IMR-90 (cell line): ENCODE measurements at regions not wholly inside any gene's neighbourhood (a gene's known extent, or its start where the extent isn't known, plus 50 kb on each side); places are given as distances from the start of the nearest gene placed in this dataset.

Source experiments
- ATAC-seq: fragments of 200-7000 bp; cut with Tn5 transposase; 2 replicates; pipeline ENCODE4 v1.9.1; 2020; ENCODE audit warnings: low read depth, mild to moderate bottlenecking, moderate library complexity
- BruUV-seq: library from RNA; stranded (reverse); fragments of 400-500 nt; replicated peaks from 2 replicates; lab custom pipeline; 2021; lab: Mats Ljungman, UMichigan
- CTCF ChIA-PET: fragments of 300-600 bp; formaldehyde crosslinking; extraction: SDS; loops from one replicate; lab custom pipeline; 2021; ENCODE audit warnings: antibody characterized with exemption; lab: Yijun Ruan, JAX
- POLR2A ChIA-PET: fragments of 300-600 bp; sonication (Branson Sonifier 250); formaldehyde crosslinking; loops from one replicate; lab custom pipeline; 2022; ENCODE audit warnings: antibody characterized with exemption; ENCODE audit not compliant: unreplicated experiment; lab: Charles Lee
- DNase-seq: peaks from one replicate; pipeline ENCODE4 v3.0.0; 2013
- H2AFZ ChIP-seq: replicated peaks from 2 replicates; pipeline ENCODE3; 2013; ENCODE audit warnings: low read length, mild to moderate bottlenecking; ENCODE audit not compliant: poor library complexity
- H2AK5ac ChIP-seq: 2 replicates; pipeline ENCODE4 v1.6.1; 2013; ENCODE audit warnings: low read depth, low read length, inconsistent platforms
- H2AK9ac ChIP-seq: replicated peaks from 2 replicates; pipeline ENCODE3; 2013; ENCODE audit warnings: mild to moderate bottlenecking, low read depth, low read length, moderate library complexity; ENCODE audit not compliant: poor library complexity
- H2BK120ac ChIP-seq: 2 replicates; pipeline ENCODE4 v1.6.1; 2013; ENCODE audit warnings: low read depth, low read length, inconsistent platforms
- H2BK15ac ChIP-seq: 3 replicates; pipeline ENCODE4 v1.6.1; 2013; ENCODE audit warnings: low read depth, low read length, inconsistent platforms
- H2BK20ac ChIP-seq: 2 replicates; pipeline ENCODE4 v1.6.1; 2013; ENCODE audit warnings: low read depth, mild to moderate bottlenecking, inconsistent platforms, low read length, moderate library complexity
- H2BK5ac ChIP-seq: 2 replicates; pipeline ENCODE4 v1.6.1; 2013; ENCODE audit warnings: mild to moderate bottlenecking, low read depth, low read length, inconsistent platforms; ENCODE audit not compliant: poor library complexity, severe bottlenecking
- H3K14ac ChIP-seq: replicated peaks from 2 replicates; pipeline ENCODE4 v1.6.1; 2013; ENCODE audit warnings: low read depth, low read length, inconsistent platforms
- H3K18ac ChIP-seq: 2 replicates; pipeline ENCODE4 v1.6.1; 2013; ENCODE audit warnings: low read depth, low read length, control low read depth
- H3K23ac ChIP-seq: 2 replicates; pipeline ENCODE4 v1.6.1; 2013; ENCODE audit warnings: low read depth, low read length, inconsistent platforms
- H3K27ac ChIP-seq: 2 replicates; pipeline ENCODE4 v1.5.1; 2013; ENCODE audit warnings: mild to moderate bottlenecking, control low read depth, low read length; ENCODE audit not compliant: insufficient read depth
- H3K27me3 ChIP-seq: 2 replicates; pipeline ENCODE4 v1.6.1; 2013; ENCODE audit warnings: low read length; ENCODE audit not compliant: control insufficient read depth, insufficient read depth
- H3K36me3 ChIP-seq: 2 replicates; pipeline ENCODE4 v1.6.1; 2013; ENCODE audit warnings: low read length, mixed read lengths; ENCODE audit not compliant: control insufficient read depth, insufficient read depth
- H3K4ac ChIP-seq: 2 replicates; pipeline ENCODE4 v1.6.1; 2013; ENCODE audit warnings: low read depth, low read length, inconsistent platforms
- H3K4me1 ChIP-seq: 2 replicates; pipeline ENCODE4 v1.6.1; 2013; ENCODE audit warnings: low read length, mixed read lengths; ENCODE audit not compliant: control insufficient read depth, insufficient read depth
- H3K4me2 ChIP-seq: 2 replicates; pipeline ENCODE4 v1.6.1; 2013; ENCODE audit warnings: low read depth, mild to moderate bottlenecking, control low read depth, low read length, moderate library complexity
- H3K4me3 ChIP-seq: 2 replicates; pipeline ENCODE4 v1.5.1; 2013; ENCODE audit warnings: low read depth, mild to moderate bottlenecking, control low read depth, low read length, moderate library complexity; ENCODE audit not compliant: insufficient read depth
- H3K56ac ChIP-seq: 2 replicates; pipeline ENCODE4 v1.6.1; 2013; ENCODE audit warnings: low read length, inconsistent platforms; ENCODE audit not compliant: insufficient read depth; ENCODE audit errors: extremely low read depth
- H3K79me1 ChIP-seq, 2 experiments: 2 replicates each; pipeline ENCODE4 v1.6.1; 2013; ENCODE audit warnings: low read length in 2 of 2, inconsistent platforms in 1 of 2, low read depth in 1 of 2
- H3K9ac ChIP-seq: 2 replicates; pipeline ENCODE4 v1.6.1; 2013; ENCODE audit warnings: low read depth, low read length, control low read depth
- H3K9me1 ChIP-seq: 2 replicates; pipeline ENCODE4 v1.6.1; 2013; ENCODE audit warnings: low read length, inconsistent platforms; ENCODE audit not compliant: insufficient read depth
- H3K9me3 ChIP-seq: 2 replicates; pipeline ENCODE4 v1.6.1; 2013; ENCODE audit warnings: low read length; ENCODE audit not compliant: control insufficient read depth, insufficient read depth
- H4K20me1 ChIP-seq: 2 replicates; pipeline ENCODE4 v1.6.1; 2013; ENCODE audit warnings: low read length, inconsistent platforms; ENCODE audit not compliant: insufficient read depth
- H4K5ac ChIP-seq: 2 replicates; pipeline ENCODE4 v1.6.1; 2013; ENCODE audit warnings: mild to moderate bottlenecking, low read depth, low read length, control low read depth
- H4K8ac ChIP-seq, 2 experiments: 2 replicates each; pipeline ENCODE4 v1.6.1; 2013; ENCODE audit warnings: low read depth in 2 of 2, low read length in 2 of 2, control low read depth in 1 of 2, inconsistent platforms in 1 of 2
- H4K91ac ChIP-seq: 2 replicates; pipeline ENCODE4 v1.6.1; 2013; ENCODE audit warnings: low read depth, low read length, inconsistent platforms; ENCODE audit not compliant: insufficient read depth
- BHLHE40 ChIP-seq: fragments of 150-350 bp; IDR thresholded peaks from 2 replicates; pipeline ENCODE4 v1.6.1; 2016; ENCODE audit warnings: mild to moderate bottlenecking, low read depth, low read length
- CEBPB ChIP-seq: IDR thresholded peaks from 2 replicates; pipeline ENCODE4 v1.6.1; 2012; ENCODE audit warnings: low read depth, low read length, improper control_type of control experiment
- CHD1 ChIP-seq: IDR thresholded peaks from 2 replicates; pipeline ENCODE4 v1.6.1; 2012; ENCODE audit warnings: low read depth, low read length, improper control_type of control experiment
- FOS ChIP-seq: fragments of 150-350 bp; IDR thresholded peaks from 2 replicates; pipeline ENCODE4 v1.6.1; 2016; ENCODE audit warnings: low read depth, low read length
- MAFK ChIP-seq: IDR thresholded peaks from 2 replicates; pipeline ENCODE4 v1.6.1; 2012; ENCODE audit warnings: low read depth, low read length, improper control_type of control experiment
- MAZ ChIP-seq: IDR thresholded peaks from 2 replicates; pipeline ENCODE4 v1.6.1; 2012; ENCODE audit warnings: low read depth, mild to moderate bottlenecking, low read length, improper control_type of control experiment, moderate library complexity, borderline replicate concordance
- MXI1 ChIP-seq: IDR thresholded peaks from 2 replicates; pipeline ENCODE4 v1.6.1; 2012; ENCODE audit warnings: low read depth, mild to moderate bottlenecking, low read length, moderate library complexity, borderline replicate concordance
- NFE2L2 ChIP-seq: fragments of 150-350 bp; IDR thresholded peaks from 2 replicates; pipeline ENCODE4 v1.6.1; 2016; ENCODE audit warnings: low read depth, mild to moderate bottlenecking, low read length
- POLR2A ChIP-seq: IDR thresholded peaks from 2 replicates; pipeline ENCODE4 v1.6.1; 2012; ENCODE audit warnings: mild to moderate bottlenecking, low read depth, low read length
- RAD21 ChIP-seq: IDR thresholded peaks from 2 replicates; pipeline ENCODE4 v1.6.1; 2012; ENCODE audit warnings: low read length, improper control_type of control experiment
- RCOR1 ChIP-seq: IDR thresholded peaks from 2 replicates; pipeline ENCODE4 v1.6.1; 2012; ENCODE audit warnings: mild to moderate bottlenecking, low read length, improper control_type of control experiment; ENCODE audit not compliant: insufficient replicate concordance
- RFX5 ChIP-seq: IDR thresholded peaks from 2 replicates; pipeline ENCODE4 v1.8.0; 2012; ENCODE audit warnings: low read depth, mild to moderate bottlenecking, low read length, moderate library complexity
- SMC3 ChIP-seq: fragments of 150-350 bp; IDR thresholded peaks from 2 replicates; pipeline ENCODE4 v1.6.1; 2016; ENCODE audit warnings: low read depth, mild to moderate bottlenecking, antibody characterized with exemption, low read length, moderate library complexity
- WGBS, 2 experiments: methylation state at CpG; one replicate each; pipeline versions ENCODE4 v1.1.5 to v1.1.7; 2013; ENCODE audit warnings: missing lambda C conversion rate in 2 of 2; ENCODE audit not compliant: insufficient read length in 1 of 2; ENCODE audit errors: extremely low coverage in 2 of 2; 5-methylcytosine and 5-hydroxymethylcytosine counted together
- dilution Hi-C: fragments of 300-500 bp; cut with HindIII; formaldehyde crosslinking; loops from one replicate; pipeline ENCODE4 v1.14.3; 2018; ENCODE audit warnings: low sequenced_read_pairs; ENCODE audit not compliant: unreplicated experiment
- in situ Hi-C: fragments of 300-500 bp; cut with MboI; formaldehyde crosslinking; loops from 3 replicates; pipeline ENCODE4 v1.14.3; 2019; ENCODE audit warnings: low sequenced_read_pairs, inconsistent platforms, mixed read lengths
- intact Hi-C: fragments of 100-400 bp; cut with micrococcal nuclease; formaldehyde crosslinking; loops from 2 replicates; pipeline ENCODE4 v1.10.0; 2022
- TF ChIP-seq, protein P1 (sequence below): fragments of 150-350 bp; IDR thresholded peaks from 2 replicates; pipeline ENCODE4 v1.6.1; 2017; ENCODE audit warnings: mild to moderate bottlenecking, antibody characterized with exemption, low read length, low read depth
- TF ChIP-seq, protein P2 (sequence below): fragments of 150-350 bp; IDR thresholded peaks from 2 replicates; pipeline ENCODE4 v1.6.1; 2016; ENCODE audit warnings: low read depth, mild to moderate bottlenecking, low read length, moderate library complexity, borderline replicate concordance
- TF ChIP-seq, protein P3 (sequence below): conservative IDR thresholded peaks from 2 replicates; pipeline ENCODE4 v1.5.1; 2012; ENCODE audit warnings: mild to moderate bottlenecking, low read depth, low read length, improper control_type of control experiment

DNA sequence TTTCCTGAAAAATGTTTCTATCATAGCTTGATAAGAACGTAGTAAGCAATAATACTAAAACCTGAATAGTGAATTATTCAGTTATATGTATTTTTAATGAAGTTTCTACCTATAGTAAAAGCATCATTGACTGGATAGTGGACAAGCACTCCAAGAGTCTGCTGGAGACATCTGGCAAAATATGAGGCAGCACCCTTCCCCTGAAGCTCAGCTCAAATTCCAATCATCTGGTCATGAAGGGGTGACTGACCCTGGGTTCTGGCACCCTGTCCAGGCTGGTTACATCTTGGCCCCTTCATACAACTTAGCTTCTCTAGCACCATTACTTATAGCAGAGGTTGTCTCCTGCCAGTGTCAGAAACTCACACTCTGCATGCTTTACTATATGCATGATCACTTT lies 455.4 kb downstream of the RAP2B start:
- BruUV-seq: no TSS peak
- no peak overlapping the region for H2AK5ac ChIP-seq
- H3K23ac ChIP-seq: no peak overlapping the region
- in situ Hi-C loops (no loop called here), dilution Hi-C loops (no loop called here), intact Hi-C loops (no loop called here)
- no peak overlapping the region for H3K4me2 ChIP-seq
- H3K4ac ChIP-seq: no peak overlapping the region
- no peaks in the 10 kb centered on the region for H3K79me1 ChIP-seq
- ChIA-PET CTCF (no interaction called here), POLR2A (no interaction called here)
- no peak for TF ChIP-seq CEBPB
- no peak for TF ChIP-seq MAZ
- no peak for TF ChIP-seq RFX5
- TF ChIP-seq, protein P1, sequence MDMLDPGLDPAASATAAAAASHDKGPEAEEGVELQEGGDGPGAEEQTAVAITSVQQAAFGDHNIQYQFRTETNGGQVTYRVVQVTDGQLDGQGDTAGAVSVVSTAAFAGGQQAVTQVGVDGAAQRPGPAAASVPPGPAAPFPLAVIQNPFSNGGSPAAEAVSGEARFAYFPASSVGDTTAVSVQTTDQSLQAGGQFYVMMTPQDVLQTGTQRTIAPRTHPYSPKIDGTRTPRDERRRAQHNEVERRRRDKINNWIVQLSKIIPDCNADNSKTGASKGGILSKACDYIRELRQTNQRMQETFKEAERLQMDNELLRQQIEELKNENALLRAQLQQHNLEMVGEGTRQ: no peak
- TF ChIP-seq MAFK: no peak
- TF ChIP-seq, protein P2, sequence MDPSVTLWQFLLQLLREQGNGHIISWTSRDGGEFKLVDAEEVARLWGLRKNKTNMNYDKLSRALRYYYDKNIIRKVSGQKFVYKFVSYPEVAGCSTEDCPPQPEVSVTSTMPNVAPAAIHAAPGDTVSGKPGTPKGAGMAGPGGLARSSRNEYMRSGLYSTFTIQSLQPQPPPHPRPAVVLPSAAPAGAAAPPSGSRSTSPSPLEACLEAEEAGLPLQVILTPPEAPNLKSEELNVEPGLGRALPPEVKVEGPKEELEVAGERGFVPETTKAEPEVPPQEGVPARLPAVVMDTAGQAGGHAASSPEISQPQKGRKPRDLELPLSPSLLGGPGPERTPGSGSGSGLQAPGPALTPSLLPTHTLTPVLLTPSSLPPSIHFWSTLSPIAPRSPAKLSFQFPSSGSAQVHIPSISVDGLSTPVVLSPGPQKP: no peak
- no peak for TF ChIP-seq BHLHE40
- TF ChIP-seq, protein P3, sequence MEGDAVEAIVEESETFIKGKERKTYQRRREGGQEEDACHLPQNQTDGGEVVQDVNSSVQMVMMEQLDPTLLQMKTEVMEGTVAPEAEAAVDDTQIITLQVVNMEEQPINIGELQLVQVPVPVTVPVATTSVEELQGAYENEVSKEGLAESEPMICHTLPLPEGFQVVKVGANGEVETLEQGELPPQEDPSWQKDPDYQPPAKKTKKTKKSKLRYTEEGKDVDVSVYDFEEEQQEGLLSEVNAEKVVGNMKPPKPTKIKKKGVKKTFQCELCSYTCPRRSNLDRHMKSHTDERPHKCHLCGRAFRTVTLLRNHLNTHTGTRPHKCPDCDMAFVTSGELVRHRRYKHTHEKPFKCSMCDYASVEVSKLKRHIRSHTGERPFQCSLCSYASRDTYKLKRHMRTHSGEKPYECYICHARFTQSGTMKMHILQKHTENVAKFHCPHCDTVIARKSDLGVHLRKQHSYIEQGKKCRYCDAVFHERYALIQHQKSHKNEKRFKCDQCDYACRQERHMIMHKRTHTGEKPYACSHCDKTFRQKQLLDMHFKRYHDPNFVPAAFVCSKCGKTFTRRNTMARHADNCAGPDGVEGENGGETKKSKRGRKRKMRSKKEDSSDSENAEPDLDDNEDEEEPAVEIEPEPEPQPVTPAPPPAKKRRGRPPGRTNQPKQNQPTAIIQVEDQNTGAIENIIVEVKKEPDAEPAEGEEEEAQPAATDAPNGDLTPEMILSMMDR: no peak
- no peak for TF ChIP-seq SMC3
- no peak for TF ChIP-seq NFE2L2
- TF ChIP-seq POLR2A: no peak
- no peak for TF ChIP-seq CHD1
- no peak for TF ChIP-seq FOS
- no peak for TF ChIP-seq RAD21
- no peak for TF ChIP-seq MXI1
- TF ChIP-seq RCOR1: no peak
- H2BK120ac ChIP-seq: no peak overlapping the region
- H3K9ac ChIP-seq: no peak overlapping the region
- H3K4me1 ChIP-seq: no peaks in the 10 kb centered on the region; the same call in 1 of the 2 replicates
- no peaks in the 10 kb centered on the region for H3K36me3 ChIP-seq
- no peak overlapping the region for H2BK15ac ChIP-seq
- H3K9me1 ChIP-seq: no peaks in the 10 kb centered on the region
- H3K4me3 ChIP-seq: no peak overlapping the region
- no peak overlapping the region for H3K27ac ChIP-seq
- H3K9me3 ChIP-seq: no peaks in the 10 kb centered on the region
- no peaks in the 10 kb centered on the region for H4K20me1 ChIP-seq
- no peak overlapping the region for H2BK20ac ChIP-seq
- no peak overlapping the region for H4K8ac ChIP-seq
- DNase-seq (no peak), ATAC-seq (no peak)
- H3K27me3 ChIP-seq: no peaks in the 10 kb centered on the region; the same call in 1 of the 2 replicates
- no peak overlapping the region for H2BK5ac ChIP-seq
- H4K5ac ChIP-seq: no peak overlapping the region
- no peak overlapping the region for H4K91ac ChIP-seq
- H3K56ac ChIP-seq: no peak overlapping the region
- no peak overlapping the region for H3K14ac ChIP-seq
- no peak overlapping the region for H2AFZ ChIP-seq
- no CpG with 5 or more reads among the region's 1 CpG for WGBS, 2 experiments
- no peak overlapping the region for H3K18ac ChIP-seq
- peak overlapping the region; percentile 68 for H2AK9ac ChIP-seq
